Osteoblast (primary cell): ENCODE measurements at regions not wholly inside any gene's neighbourhood (a gene's known extent, or its start where the extent isn't known, plus 50 kb on each side); places are given as distances from the start of the nearest gene placed in this dataset.

Experiments
- DNase-seq: peaks from one replicate; pipeline ENCODE4 v3.0.0; 2011; ENCODE audit warnings: low spot score, mixed read lengths; ENCODE audit not compliant: insufficient read length; ENCODE audit errors: missing footprints
- H2AFZ ChIP-seq: 2 replicates; pipeline ENCODE4 v1.6.0; 2011; ENCODE audit warnings: mild to moderate bottlenecking, low read length
- H3K27ac ChIP-seq: 2 replicates; pipeline ENCODE4 v1.5.1; 2011; ENCODE audit warnings: mild to moderate bottlenecking, low read depth, low read length, moderate library complexity
- H3K27me3 ChIP-seq: 2 replicates; pipeline ENCODE4 v1.6.0; 2012; ENCODE audit warnings: mild to moderate bottlenecking, control low read depth, inconsistent platforms, low read length, moderate library complexity; ENCODE audit not compliant: insufficient read depth
- H3K36me3 ChIP-seq: 2 replicates; pipeline ENCODE4 v1.5.1; 2011; ENCODE audit warnings: mild to moderate bottlenecking, low read length, control low read depth, moderate library complexity; ENCODE audit not compliant: insufficient read depth
- H3K4me1 ChIP-seq: 2 replicates; pipeline ENCODE4 v1.5.1; 2011; ENCODE audit warnings: mild to moderate bottlenecking, low read length, control low read depth, moderate library complexity; ENCODE audit not compliant: insufficient read depth
- H3K4me2 ChIP-seq: 2 replicates; pipeline ENCODE4 v1.6.0; 2011; ENCODE audit warnings: mild to moderate bottlenecking, low read length; ENCODE audit not compliant: insufficient read depth
- H3K4me3 ChIP-seq: fragments of 200-600 bp; sonication (generic); 3 replicates; pipeline ENCODE4 v1.5.1; 2012; ENCODE audit warnings: mild to moderate bottlenecking, low read length, inconsistent platforms; ENCODE audit not compliant: insufficient read depth
- H3K79me2 ChIP-seq: 2 replicates; pipeline ENCODE4 v1.6.0; 2012; ENCODE audit warnings: mild to moderate bottlenecking, low read length, control low read depth, inconsistent platforms; ENCODE audit not compliant: insufficient read depth
- H3K9me3 ChIP-seq: 2 replicates; pipeline ENCODE4 v1.5.1; 2011; ENCODE audit warnings: low read depth, low read length, control low read depth
- H4K20me1 ChIP-seq: 2 replicates; pipeline ENCODE4 v1.6.0; 2012; ENCODE audit warnings: mild to moderate bottlenecking, low read length, control low read depth; ENCODE audit not compliant: insufficient read depth
- CTCF ChIP-seq: IDR thresholded peaks from 2 replicates; pipeline ENCODE4 v1.5.1; 2011; ENCODE audit warnings: mild to moderate bottlenecking, low read depth, low read length, moderate library complexity; ENCODE audit errors: extremely low read depth

- no peak for DNase-seq
- no peak overlapping the region for H2AFZ ChIP-seq
- no peaks in the 10 kb centered on the region for H3K36me3 ChIP-seq
- no peaks in the 10 kb centered on the region for H3K4me1 ChIP-seq
- no peaks in the 10 kb centered on the region for H3K27me3 ChIP-seq
- no peaks in the 10 kb centered on the region for H4K20me1 ChIP-seq
- no peak overlapping the region for H3K4me2 ChIP-seq
- no peaks in the 10 kb centered on the region for H3K79me2 ChIP-seq
- TF ChIP-seq CTCF = no peak
- H3K9me3 ChIP-seq = peaks cover 4% of the 10 kb centered on the region
- no peak overlapping the region for H3K4me3 ChIP-seq
- H3K27ac ChIP-seq = no peak overlapping the region
Measured at GRCh38 chr21:22345624-22346023, 1347.4 kb downstream of the NCAM2 start.

- Histone ChIP-seq H3K27ac (no peak overlapping the region), H4K20me1 (no peaks in the 10 kb centered on the region), H2AFZ (no peak overlapping the region), H3K4me2 (no peak overlapping the region), H3K4me1 (no peaks in the 10 kb centered on the region), H3K9me3 (peaks cover 3% of the 10 kb centered on the region), H3K27me3 (no peaks in the 10 kb centered on the region), H3K4me3 (no peak overlapping the region), H3K36me3 (no peaks in the 10 kb centered on the region), H3K79me2 (no peaks in the 10 kb centered on the region)
- TF ChIP-seq CTCF = no peak
- no peak for DNase-seq
Measured at GRCh38 chr21:22346576-22346975, 1348.4 kb downstream of the NCAM2 start.

GRCh38 chr21:22351076-22351475 lies 1352.9 kb downstream of the NCAM2 start:
- H2AFZ ChIP-seq = no peak overlapping the region
- no peak overlapping the region for H3K4me2 ChIP-seq
- H3K79me2 ChIP-seq = no peaks in the 10 kb centered on the region
- no peak overlapping the region for H3K27ac ChIP-seq
- H3K9me3 ChIP-seq = peaks cover 3% of the 10 kb centered on the region
- no peak for DNase-seq
- no peaks in the 10 kb centered on the region for H4K20me1 ChIP-seq
- H3K36me3 ChIP-seq = no peaks in the 10 kb centered on the region
- H3K27me3 ChIP-seq = no peaks in the 10 kb centered on the region
- TF ChIP-seq CTCF = no peak
- H3K4me3 ChIP-seq = no peak overlapping the region
- no peaks in the 10 kb centered on the region for H3K4me1 ChIP-seq

GRCh38 chr21:22352088-22352487 lies 1353.9 kb downstream of the NCAM2 start:
- Histone ChIP-seq H3K9me3 (peaks cover 3% of the 10 kb centered on the region), H3K79me2 (no peaks in the 10 kb centered on the region), H3K4me3 (no peak overlapping the region), H3K4me2 (no peak overlapping the region), H2AFZ (no peak overlapping the region), H4K20me1 (no peaks in the 10 kb centered on the region), H3K4me1 (no peaks in the 10 kb centered on the region), H3K36me3 (no peaks in the 10 kb centered on the region), H3K27me3 (no peaks in the 10 kb centered on the region), H3K27ac (no peak overlapping the region)
- no peak for DNase-seq
- TF ChIP-seq CTCF = no peak
